Gastrocnemius medialis (tissue), 4 donors: ENCODE measurements at regions not wholly inside any gene's neighbourhood (a gene's known extent, or its start where the extent isn't known, plus 50 kb on each side); places are given as distances from the start of the nearest gene placed in this dataset.

Experiments
- ATAC-seq, 2 donors: fragments of 150-250 bp; one replicate each; pipeline ENCODE4 v1.9.1; 2016
- DNase-seq, 2 donors: peaks; one replicate each; pipeline ENCODE4 v3.0.0-alpha.2; 2019
- H3K27ac ChIP-seq, 4 donors: fragments of 200-600 bp; sonication (generic); 1 replicate in 1 of 4; 2 replicates in 3 of 4; pipeline ENCODE4 v1.5.1; 2016 to 2018; ENCODE audit warnings: mild to moderate bottlenecking in 2 of 4, moderate library complexity in 1 of 4
- H3K27me3 ChIP-seq, 3 donors: fragments of 200-600 bp; sonication (generic) in 2 of 3; 1 replicate in 1 of 3; 2 replicates in 2 of 3; pipeline versions ENCODE4 v1.5.1 to v1.6.0; 2016 to 2019; ENCODE audit warnings: mild to moderate bottlenecking in 1 of 3, moderate library complexity in 1 of 3
- H3K36me3 ChIP-seq, 2 donors: fragments of 200-600 bp; sonication (generic) in 1 of 2; one replicate each; pipeline ENCODE4 v1.5.1; 2017 to 2018
- H3K4me1 ChIP-seq, 2 donors: fragments of 200-600 bp; sonication (generic) in 1 of 2; one replicate each; pipeline ENCODE4 v1.5.1; 2016 to 2017; ENCODE audit warnings: mild to moderate bottlenecking in 2 of 2
- H3K4me3 ChIP-seq, 4 donors: fragments of 200-600 bp; sonication (generic) in 3 of 4; 1 replicate in 1 of 4; 2 replicates in 3 of 4; pipeline ENCODE4 v1.5.1; 2016 to 2019; ENCODE audit warnings: mild to moderate bottlenecking in 2 of 4
- H3K9me3 ChIP-seq, 3 donors: fragments of 200-600 bp; sonication (generic) in 2 of 3; 1 replicate in 1 of 3; 2 replicates in 2 of 3; pipeline ENCODE4 v1.5.1; 2016 to 2019
- POLR2A ChIP-seq, 2 donors: fragments of 450-650 bp; IDR thresholded peaks; one replicate each; pipeline ENCODE4 v1.6.1; 2017; ENCODE audit warnings: antibody characterized with exemption in 2 of 2, mild to moderate bottlenecking in 2 of 2, moderate library complexity in 2 of 2
- in situ Hi-C, 4 donors: fragments of 200-750 bp; cut with MboI; loops; one replicate each; pipeline versions ENCODE4 v1.15.0 to v1.8.0; 2017; ENCODE audit warnings: low sequenced_read_pairs in 4 of 4
- intact Hi-C: fragments of 100-400 bp; cut with DNase I; formaldehyde crosslinking; loops from one replicate; pipeline ENCODE4 v1.15.1; 2023; ENCODE audit warnings: low total_unique reads
- TF ChIP-seq, protein P1 (sequence below), 5 experiments: fragments of 450-650 bp in 3 of 5; fragments of 200-600 bp in 2 of 5; sonication (generic) in 2 of 5; IDR thresholded peaks in 4 of 5; conservative IDR thresholded peaks in 1 of 5; 1 replicate in 4 of 5; 2 replicates in 1 of 5; pipeline ENCODE4 v1.5.1; 2016 to 2019; ENCODE audit warnings: antibody characterized with exemption in 5 of 5, mild to moderate bottlenecking in 3 of 5, moderate library complexity in 3 of 5

DNA sequence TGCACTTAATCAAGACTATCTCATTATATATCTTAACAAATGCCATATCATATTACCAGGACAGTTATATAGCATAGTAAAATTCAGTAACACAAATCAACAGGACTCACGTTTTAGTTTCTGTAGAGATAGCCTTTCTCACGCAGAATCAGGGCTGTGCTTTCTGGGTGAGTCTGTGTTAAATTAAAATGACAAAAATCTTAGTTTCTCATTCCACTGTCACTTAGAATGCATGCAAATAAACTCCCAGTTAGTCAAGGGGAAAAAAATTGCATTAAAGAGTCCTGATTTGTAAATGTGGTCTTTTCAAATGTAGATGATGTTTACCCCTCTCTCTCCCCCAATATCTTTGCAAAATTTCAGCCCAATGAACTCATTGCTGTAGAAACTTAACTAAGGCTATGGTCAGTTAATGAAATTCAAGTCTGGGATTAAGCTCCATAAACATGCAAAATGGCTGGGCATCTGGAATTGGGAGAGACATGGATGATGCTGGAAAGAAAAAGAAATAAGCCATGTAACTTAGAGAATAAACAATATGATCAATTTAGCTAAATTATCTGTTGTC is 77.8 kb upstream of the MGAT4C start:
- no peak overlapping the region for H3K27ac ChIP-seq
- H3K36me3 ChIP-seq: no peaks in the 10 kb centered on the region
- ATAC-seq (no peak), DNase-seq (no peak)
- no peak overlapping the region for H3K4me3 ChIP-seq
- no peaks in the 10 kb centered on the region for H3K27me3 ChIP-seq
- H3K9me3 ChIP-seq: no peaks in the 10 kb centered on the region
- TF ChIP-seq POLR2A (IDR thresholded peaks at IDR 0.05): no peak
- TF ChIP-seq, protein P1, sequence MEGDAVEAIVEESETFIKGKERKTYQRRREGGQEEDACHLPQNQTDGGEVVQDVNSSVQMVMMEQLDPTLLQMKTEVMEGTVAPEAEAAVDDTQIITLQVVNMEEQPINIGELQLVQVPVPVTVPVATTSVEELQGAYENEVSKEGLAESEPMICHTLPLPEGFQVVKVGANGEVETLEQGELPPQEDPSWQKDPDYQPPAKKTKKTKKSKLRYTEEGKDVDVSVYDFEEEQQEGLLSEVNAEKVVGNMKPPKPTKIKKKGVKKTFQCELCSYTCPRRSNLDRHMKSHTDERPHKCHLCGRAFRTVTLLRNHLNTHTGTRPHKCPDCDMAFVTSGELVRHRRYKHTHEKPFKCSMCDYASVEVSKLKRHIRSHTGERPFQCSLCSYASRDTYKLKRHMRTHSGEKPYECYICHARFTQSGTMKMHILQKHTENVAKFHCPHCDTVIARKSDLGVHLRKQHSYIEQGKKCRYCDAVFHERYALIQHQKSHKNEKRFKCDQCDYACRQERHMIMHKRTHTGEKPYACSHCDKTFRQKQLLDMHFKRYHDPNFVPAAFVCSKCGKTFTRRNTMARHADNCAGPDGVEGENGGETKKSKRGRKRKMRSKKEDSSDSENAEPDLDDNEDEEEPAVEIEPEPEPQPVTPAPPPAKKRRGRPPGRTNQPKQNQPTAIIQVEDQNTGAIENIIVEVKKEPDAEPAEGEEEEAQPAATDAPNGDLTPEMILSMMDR (IDR thresholded peaks at IDR 0.05 in 4 of 5, conservative IDR thresholded peaks at IDR 0.05 in 1 of 5): no peak
- intact Hi-C loops: no loop called here
- H3K4me1 ChIP-seq: no peaks in the 10 kb centered on the region
- in situ Hi-C loops: no loop called here

DNA sequence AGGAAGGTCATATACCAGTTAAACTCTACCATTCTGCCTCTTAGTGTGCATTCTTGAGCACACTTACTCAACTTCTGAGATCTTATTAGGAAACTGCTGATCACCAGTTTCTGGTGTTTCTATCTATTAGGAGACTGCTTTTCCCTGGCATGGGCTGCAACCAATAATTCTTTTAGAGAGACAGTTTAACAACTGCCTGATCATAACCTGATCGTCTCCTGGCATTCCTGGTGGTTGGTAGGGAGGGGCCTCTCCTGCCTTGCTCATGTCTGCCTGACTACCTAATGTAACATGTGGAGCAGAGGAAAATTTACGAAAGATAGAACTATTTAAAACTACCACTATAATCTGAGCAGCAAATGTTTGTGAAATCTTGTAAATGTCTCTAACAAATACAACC is 75.3 kb upstream of the MGAT4C start:
- Histone ChIP-seq H3K27me3 (no peaks in the 10 kb centered on the region), H3K4me3 (no peak overlapping the region), H3K36me3 (no peaks in the 10 kb centered on the region), H3K4me1 (no peaks in the 10 kb centered on the region), H3K27ac (no peak overlapping the region), H3K9me3 (no peaks in the 10 kb centered on the region)
- in situ Hi-C loops: no loop called here
- TF ChIP-seq, protein P1 (IDR thresholded peaks at IDR 0.05 in 4 of 5, conservative IDR thresholded peaks at IDR 0.05 in 1 of 5): no peak
- TF ChIP-seq POLR2A (IDR thresholded peaks at IDR 0.05): no peak
- intact Hi-C loops: no loop called here
- no peak for ATAC-seq
- no peak for DNase-seq

DNA sequence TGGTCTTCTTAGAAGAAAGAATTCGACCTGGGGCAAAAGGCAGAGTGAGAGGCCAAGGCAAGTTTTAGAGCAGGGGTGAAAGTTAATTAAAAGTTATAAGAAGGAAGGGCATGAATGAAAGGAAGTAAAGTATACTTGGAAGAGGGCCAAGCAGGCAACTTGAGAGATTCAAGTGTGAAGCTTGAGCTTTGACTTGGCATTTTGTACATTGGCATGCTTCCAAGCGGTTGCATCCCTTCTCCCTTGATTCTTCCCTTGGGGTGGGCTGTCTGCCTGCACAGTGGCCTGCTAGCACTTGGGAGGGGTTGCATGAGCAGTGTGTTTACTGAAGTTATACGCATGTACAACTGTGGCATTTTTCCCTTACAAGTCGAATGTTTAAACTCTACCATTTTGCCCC is 74.8 kb upstream of the MGAT4C start:
- intact Hi-C loops: no loop called here
- no peak overlapping the region for H3K4me3 ChIP-seq
- in situ Hi-C loops: no loop called here
- no peaks in the 10 kb centered on the region for H3K27me3 ChIP-seq
- no peak overlapping the region for H3K27ac ChIP-seq
- no peaks in the 10 kb centered on the region for H3K36me3 ChIP-seq
- TF ChIP-seq POLR2A (IDR thresholded peaks at IDR 0.05): no peak
- TF ChIP-seq, protein P1 (IDR thresholded peaks at IDR 0.05 in 4 of 5, conservative IDR thresholded peaks at IDR 0.05 in 1 of 5): no peak
- DNase-seq (no peak), ATAC-seq (no peak)
- no peaks in the 10 kb centered on the region for H3K4me1 ChIP-seq
- no peaks in the 10 kb centered on the region for H3K9me3 ChIP-seq

DNA sequence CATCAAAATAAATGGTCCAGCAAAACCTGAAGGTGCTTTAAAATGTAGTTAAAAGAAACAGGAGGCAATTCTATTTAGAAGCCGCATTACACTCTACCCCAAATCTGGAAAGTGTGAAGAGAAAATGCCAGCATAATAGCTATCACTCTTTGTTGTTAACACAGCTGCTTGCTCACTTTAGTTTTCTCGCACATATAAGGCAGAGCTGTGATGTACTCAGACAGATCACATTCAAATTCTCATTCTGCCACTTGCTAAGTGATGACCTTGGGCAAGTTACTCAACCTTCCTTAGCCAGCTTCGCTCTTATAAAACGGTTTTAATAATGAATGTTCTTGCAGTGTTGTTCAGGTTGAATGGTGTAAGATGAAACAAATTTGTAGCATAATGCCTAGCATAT is 56.0 kb upstream of the MGAT4C start:
- intact Hi-C loops (no loop called here), in situ Hi-C loops (no loop called here)
- TF ChIP-seq, protein P1 (IDR thresholded peaks at IDR 0.05 in 4 of 5, conservative IDR thresholded peaks at IDR 0.05 in 1 of 5): no peak
- TF ChIP-seq POLR2A (IDR thresholded peaks at IDR 0.05): no peak
- no peaks in the 10 kb centered on the region for H3K27me3 ChIP-seq
- ATAC-seq (no peak), DNase-seq (no peak)
- H3K27ac ChIP-seq: no peak overlapping the region
- no peak overlapping the region for H3K4me3 ChIP-seq
- H3K4me1 ChIP-seq: no peaks in the 10 kb centered on the region
- no peaks in the 10 kb centered on the region for H3K9me3 ChIP-seq
- no peaks in the 10 kb centered on the region for H3K36me3 ChIP-seq
